NOMO-1 treated with DMSO at 0.1 percent for 48 hours (cell line): ENCODE measurements at regions not wholly inside any gene's neighbourhood (a gene's known extent, or its start where the extent isn't known, plus 50 kb on each side); places are given as distances from the start of the nearest gene placed in this dataset.
"Not testable (repeated sequence)": the region's sequence is repeated elsewhere in the genome, so short reads cannot be mapped to it uniquely, and the experiment has no call there.

Source experiments
- DNase-seq: peaks from one replicate; lab custom pipeline; 2025; ENCODE audit not compliant: unreplicated experiment; lab: John Stamatoyannopoulos, UW

DNA sequence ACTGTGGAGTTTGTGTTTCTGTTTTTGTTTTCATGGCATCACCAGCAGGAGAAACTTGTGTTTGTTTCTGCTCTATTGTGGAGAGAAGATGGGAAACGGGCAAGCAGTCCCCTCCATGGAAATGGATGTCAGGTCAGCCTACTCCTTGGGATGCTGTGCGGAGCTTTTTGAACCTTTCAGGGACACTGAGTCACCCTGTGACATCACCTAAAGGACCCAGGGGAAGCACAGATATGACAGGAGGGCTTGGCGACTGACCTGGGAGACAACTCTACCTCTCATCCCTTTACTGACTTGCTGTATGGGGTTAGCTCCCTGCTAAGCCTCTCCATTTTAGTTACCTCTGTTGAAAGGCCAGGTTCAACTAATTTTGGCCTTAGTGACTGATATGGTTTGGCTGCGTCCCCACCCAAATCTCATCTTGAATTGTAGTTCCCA lies 706.9 kb upstream of the TMEM132C start:
- DNase-seq, result no peak

GRCh38 chr12:127562816-127563215 lies 704.2 kb upstream of the TMEM132C start:
- no peak for DNase-seq

- no peak for DNase-seq
Observed at GRCh38 chr12:127565241-127565640, 701.7 kb upstream of the TMEM132C start.

- no peak for DNase-seq
Observed at GRCh38 chr12:127567531-127567930, 699.4 kb upstream of the TMEM132C start.

DNA sequence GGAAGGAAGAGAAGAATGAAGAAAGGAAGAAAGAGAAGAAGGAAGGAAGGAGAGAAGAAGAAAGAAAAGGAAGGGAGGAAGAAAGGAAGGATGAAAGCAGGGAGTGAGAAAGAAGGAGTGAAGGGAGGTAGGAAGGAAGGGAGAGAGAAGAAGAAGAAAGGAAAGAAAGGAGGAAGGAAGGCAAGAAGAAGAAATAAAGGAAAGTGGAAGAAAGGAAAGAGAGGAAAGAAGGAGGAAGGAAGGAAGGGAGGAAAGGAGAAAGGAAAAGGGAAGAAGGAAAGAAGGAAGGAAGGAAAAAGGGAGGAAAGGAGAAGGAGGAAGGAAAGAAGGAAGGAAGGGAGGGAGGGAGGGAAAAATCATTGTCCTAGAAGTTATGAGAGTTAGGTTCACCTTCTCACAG lies 696.6 kb upstream of the TMEM132C start:
- DNase-seq, result no peak

DNA sequence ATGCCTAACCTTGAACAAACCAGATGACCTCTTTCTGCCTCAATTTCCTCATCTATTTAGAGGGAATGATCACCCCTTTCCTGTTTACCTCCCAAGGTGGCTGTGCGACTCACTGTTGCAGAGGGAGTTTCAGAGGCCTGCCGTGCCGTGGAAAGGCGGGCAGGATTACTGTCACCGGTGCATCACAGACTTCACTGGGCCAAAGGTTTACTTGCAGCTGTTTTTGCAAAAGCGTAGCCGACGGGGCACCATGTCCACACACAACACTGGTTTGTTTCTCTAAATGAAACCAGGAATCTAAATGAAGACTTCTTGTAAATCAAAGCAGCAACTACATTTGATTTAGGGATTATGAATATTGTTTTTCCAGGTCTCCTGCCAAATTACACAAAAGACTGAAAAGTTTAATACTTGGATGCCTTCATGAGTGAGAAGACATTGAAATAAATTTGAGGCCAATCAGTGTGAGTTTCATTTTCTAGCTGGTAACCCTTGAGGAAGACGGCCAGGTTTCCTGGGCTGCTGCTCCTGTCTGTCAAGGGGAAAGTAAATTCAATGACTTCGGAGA lies 696.1 kb upstream of the TMEM132C start:
- DNase-seq, result no peak

GRCh38 chr12:127571578-127571977 lies 695.4 kb upstream of the TMEM132C start:
- DNase-seq, result no peak

DNA sequence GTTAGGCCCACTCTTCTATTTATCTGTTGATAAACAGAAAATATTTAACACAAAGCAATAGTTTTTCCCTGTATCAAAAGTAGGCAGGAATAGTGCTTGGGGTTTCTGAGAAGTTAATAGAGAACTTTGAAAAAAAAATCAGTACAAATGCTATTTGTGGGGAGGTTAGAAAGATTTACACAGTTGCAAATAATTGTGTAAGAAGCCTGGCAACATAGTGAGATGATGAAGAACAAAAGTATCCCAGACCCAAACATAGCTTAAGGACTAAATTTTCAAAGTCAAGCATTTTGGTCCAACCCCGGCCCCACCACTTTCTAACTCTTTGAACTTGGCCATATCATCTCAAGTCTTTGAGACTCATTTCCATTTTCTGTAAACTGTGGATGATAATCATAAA lies 687.5 kb upstream of the TMEM132C start:
- DNase-seq, result no peak

DNA sequence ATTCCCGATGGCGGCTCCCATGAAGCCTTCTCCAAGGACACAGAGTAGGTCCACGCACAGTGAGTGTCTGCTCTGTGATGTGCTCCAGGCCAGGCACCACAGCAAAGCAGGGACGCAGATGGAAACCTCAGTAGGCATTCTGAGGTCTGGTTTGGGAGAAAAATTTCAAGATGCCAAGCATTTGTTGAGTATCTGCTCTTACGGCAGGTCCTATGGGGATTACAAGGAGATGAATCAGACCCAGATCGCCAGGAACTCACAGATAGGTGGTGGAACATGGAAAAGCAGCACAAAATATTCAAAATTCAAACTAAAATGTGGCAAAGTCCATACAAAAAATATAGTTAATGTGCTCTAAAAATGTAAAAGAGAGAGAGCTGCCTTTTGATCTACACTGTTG lies 684.9 kb upstream of the TMEM132C start:
- DNase-seq, result no peak

DNA sequence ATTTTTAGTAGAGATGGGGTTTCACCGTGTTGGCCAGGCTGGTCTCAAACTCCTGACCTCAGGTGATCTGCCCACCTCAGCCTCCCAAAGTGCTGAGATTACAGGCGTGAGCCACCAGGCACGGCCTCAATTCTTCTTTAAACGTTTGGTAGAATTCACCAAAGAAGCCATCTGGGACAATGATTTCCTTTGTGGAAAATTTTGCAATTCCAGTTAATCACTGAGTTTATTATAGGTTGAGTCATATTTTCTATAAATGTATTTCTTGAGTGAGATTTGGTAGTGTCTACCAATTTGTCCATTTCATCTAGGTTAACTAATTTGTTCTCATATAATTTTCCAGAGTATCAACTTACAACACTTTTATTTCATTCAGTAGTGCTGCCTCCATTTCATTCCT lies 683.9 kb upstream of the TMEM132C start:
- no peak for DNase-seq

- no peak for DNase-seq
Observed at GRCh38 chr12:127588249-127588648, 678.7 kb upstream of the TMEM132C start.

- DNase-seq, result no peak
Observed at GRCh38 chr12:127589541-127589940, 677.4 kb upstream of the TMEM132C start.

- no peak for DNase-seq
Observed at GRCh38 chr12:127590868-127591267, 676.1 kb upstream of the TMEM132C start.

- no peak for DNase-seq
Observed at GRCh38 chr12:127592245-127592644, 674.7 kb upstream of the TMEM132C start.

DNA sequence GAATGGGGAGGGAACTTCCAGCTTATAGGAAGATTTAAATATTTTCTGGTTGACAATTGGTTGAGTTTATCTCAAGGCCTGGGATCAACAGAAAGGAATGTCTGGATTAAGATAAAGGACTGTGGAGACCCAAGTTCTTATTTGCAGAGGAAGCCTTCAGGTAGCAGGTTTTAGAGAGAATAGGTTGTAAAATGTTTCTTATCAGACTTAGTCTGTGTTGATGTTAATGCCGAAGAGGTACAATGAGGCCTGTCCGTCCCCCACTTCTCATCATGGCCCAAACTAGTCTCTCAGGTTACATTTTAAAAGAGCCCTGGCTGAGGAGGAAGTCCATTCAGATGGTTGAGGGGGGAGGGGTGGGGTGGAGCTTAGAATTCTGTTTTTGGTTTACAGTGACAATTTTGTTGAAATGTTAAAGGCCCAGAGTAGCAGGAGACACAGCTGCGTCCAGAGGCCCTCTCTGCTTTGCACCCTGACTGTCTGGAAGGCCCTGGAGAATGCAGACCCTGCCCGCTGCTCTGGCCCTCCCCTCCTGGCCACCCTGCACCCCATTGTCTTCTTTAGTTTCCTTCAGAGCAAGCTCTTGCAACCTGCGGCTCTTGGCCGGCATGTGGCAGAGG lies 672.5 kb upstream of the TMEM132C start:
- DNase-seq, result no peak

DNA sequence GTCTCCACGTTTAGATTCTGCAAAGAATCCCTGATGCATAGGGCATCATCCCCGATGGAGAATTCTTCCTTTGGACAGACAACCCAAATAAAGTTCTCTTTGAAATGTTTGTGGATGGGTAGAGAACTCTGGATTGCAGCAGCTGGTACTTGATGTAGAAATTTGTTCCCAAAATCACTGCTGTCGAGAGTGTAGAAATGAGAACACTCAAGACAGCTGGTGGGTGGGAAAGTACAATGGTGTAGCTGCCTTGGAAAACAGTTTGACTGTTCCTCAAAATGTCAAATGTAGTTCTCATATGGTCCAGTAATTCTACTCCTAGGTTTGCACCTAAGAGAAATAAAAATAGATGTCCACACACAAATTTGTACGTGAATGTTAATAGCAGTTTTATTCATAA lies 671.5 kb upstream of the TMEM132C start:
- DNase-seq, result no peak

DNA sequence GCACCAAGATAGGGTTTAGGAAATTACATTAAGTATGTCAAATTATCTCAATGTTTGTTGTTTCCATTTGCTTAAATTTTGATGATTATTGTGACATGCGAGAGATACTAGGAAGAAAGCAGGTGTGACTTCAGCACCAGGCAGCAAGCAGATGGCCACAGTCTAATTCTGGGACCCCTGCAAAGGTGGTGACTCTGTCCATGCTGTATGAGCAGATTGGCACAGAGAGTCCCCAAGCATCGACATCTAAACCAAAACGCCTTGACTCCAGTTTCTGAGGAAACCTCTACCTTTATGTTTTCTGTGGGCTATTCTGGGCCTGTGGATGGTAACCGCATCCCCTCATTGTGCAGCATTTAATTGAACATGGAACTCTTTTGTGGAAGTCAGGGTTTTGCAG lies 670.1 kb upstream of the TMEM132C start:
- no peak for DNase-seq

DNA sequence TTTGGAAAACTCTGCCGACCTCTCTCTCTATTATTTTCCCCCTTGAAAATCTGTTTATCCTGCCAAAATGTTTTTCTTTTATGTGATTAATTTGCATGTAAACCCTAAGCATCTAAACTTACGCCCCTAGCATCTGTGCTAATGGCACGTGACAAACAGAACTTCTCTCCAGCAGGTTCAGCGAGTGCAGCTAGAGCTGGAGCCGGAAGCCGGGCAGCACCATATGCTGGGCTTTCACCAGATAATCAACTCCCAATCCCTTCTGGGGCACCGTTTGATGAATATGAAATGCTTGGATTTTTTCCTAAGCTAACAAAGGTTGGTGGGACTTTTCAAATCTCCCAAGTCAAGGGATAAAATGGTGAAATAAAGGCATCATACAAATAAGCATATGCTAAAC lies 667.5 kb upstream of the TMEM132C start:
- DNase-seq, result no peak

DNA sequence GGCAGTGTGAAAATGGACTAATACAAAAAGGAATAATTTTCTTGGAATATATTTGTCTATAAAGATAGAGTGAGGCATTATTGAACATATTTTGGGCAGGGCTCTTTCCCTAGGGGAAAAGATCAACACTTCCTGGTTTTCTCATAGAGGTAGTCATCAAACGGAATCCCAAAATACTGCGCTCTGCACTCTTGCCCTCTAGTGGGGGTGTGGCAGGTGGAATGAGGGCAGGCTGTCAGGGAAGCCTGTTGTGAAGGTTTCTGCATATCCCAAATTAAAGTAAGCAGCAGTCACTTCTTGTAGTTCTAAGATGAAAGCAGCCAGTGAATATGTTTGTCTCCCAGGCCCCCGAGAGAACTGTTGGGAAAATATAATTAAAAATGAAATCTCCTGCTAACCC lies 666.8 kb upstream of the TMEM132C start:
- no peak for DNase-seq

GRCh38 chr12:127606476-127607015 lies 660.4 kb upstream of the TMEM132C start:
- no peak for DNase-seq

GRCh38 chr12:127607146-127607725 lies 659.7 kb upstream of the TMEM132C start:
- DNase-seq, result no peak

GRCh38 chr12:127608359-127608758 lies 658.6 kb upstream of the TMEM132C start:
- DNase-seq, result not testable (repeated sequence)

GRCh38 chr12:127613056-127613455 lies 653.9 kb upstream of the TMEM132C start:
- DNase-seq, result no peak
